ENCODE measurements at regions not wholly inside any gene's neighbourhood (a gene's known extent, or its start where the extent isn't known, plus 50 kb on each side); places are given as distances from the start of the nearest gene placed in this dataset.

GRCh38 chr2:53366543-53366942 lies 401.1 kb upstream of the CHAC2 start:
- no peak for DNase-seq (ENCODE audit: low read depth)

- DNase-seq (ENCODE audit: low read depth) = no peak
Observed at GRCh38 chr2:53362934-53363333, 404.7 kb upstream of the CHAC2 start.

GRCh38 chr2:53356291-53356905 lies 411.2 kb upstream of the CHAC2 start:
- DNase-seq (ENCODE audit: low read depth) = no peak

GRCh38 chr2:53353135-53354114 lies 414.2 kb upstream of the CHAC2 start:
- DNase-seq (ENCODE audit: low read depth) = peak; percentile 77

GRCh38 chr2:53347269-53347668 lies 420.3 kb upstream of the CHAC2 start:
- DNase-seq (ENCODE audit: low read depth) = peak; percentile 2

- no peak for DNase-seq (ENCODE audit: low read depth)
Observed at GRCh38 chr2:53342248-53342647, 425.4 kb upstream of the CHAC2 start.

GRCh38 chr2:53334610-53335009 lies 433.0 kb upstream of the CHAC2 start:
- DNase-seq (ENCODE audit: low read depth) = peak; percentile 4

- DNase-seq (ENCODE audit: low read depth) = no peak
Observed at GRCh38 chr2:53331667-53332066, 435.9 kb upstream of the CHAC2 start.

GRCh38 chr2:53317861-53318260 lies 449.7 kb upstream of the CHAC2 start:
- peak; percentile 17 for DNase-seq (ENCODE audit: low read depth)

- DNase-seq (ENCODE audit: low read depth) = peak; percentile 8
Observed at GRCh38 chr2:53315149-53315548, 452.5 kb upstream of the CHAC2 start.

GRCh38 chr2:53314718-53315117 lies 452.9 kb upstream of the CHAC2 start:
- DNase-seq (ENCODE audit: low read depth) = no peak

- peak; percentile 53 for DNase-seq (ENCODE audit: low read depth)
Observed at GRCh38 chr2:53313644-53314043, 454.0 kb upstream of the CHAC2 start.

- DNase-seq (ENCODE audit: low read depth) = no peak
Observed at GRCh38 chr2:53312721-53313120, 454.9 kb upstream of the CHAC2 start.

GRCh38 chr2:53312181-53312580 lies 455.4 kb upstream of the CHAC2 start:
- no peak for DNase-seq (ENCODE audit: low read depth)

GRCh38 chr2:53303012-53303578 lies 464.5 kb upstream of the CHAC2 start:
- DNase-seq (ENCODE audit: low read depth) = no peak

GRCh38 chr2:53302455-53302854 lies 465.1 kb upstream of the CHAC2 start:
- no peak for DNase-seq (ENCODE audit: low read depth)

- DNase-seq (ENCODE audit: low read depth) = no peak
Observed at GRCh38 chr2:53289309-53290006, 478.1 kb upstream of the CHAC2 start.

GRCh38 chr2:53286345-53286744 lies 481.3 kb upstream of the CHAC2 start:
- DNase-seq (ENCODE audit: low read depth) = peak; percentile 27

GRCh38 chr2:53275743-53276142 lies 491.9 kb upstream of the CHAC2 start:
- no peak for DNase-seq (ENCODE audit: low read depth)

- no peak for DNase-seq (ENCODE audit: low read depth)
Observed at GRCh38 chr2:53268626-53269025, 499.0 kb upstream of the CHAC2 start.

- no peak for DNase-seq (ENCODE audit: low read depth)
Observed at GRCh38 chr2:53268086-53268485, 499.5 kb upstream of the CHAC2 start.
